ENCODE measurements at regions not wholly inside any gene's neighbourhood (a gene's known extent, or its start where the extent isn't known, plus 50 kb on each side); places are given as distances from the start of the nearest gene placed in this dataset.
A peak's percentile ranks its signal among the peaks of the same experiment; 100 is the strongest.

- TF ChIP-seq CTCF (IDR thresholded peaks at IDR 0.05) (no peak), EP300 (IDR thresholded peaks at IDR 0.05; ENCODE audit: borderline replicate concordance in 1 of 2, low read depth in 1 of 2, low read length in 1 of 2) (no peak), YY1 (IDR thresholded peaks at IDR 0.05; ENCODE audit: low read depth) (no peak)
These were observed 89.3 kb downstream of the NPY start (continued) for GRCh38 chr7:24372961-24373955.

GRCh38 chr7:24378871-24379616 lies 95.1 kb downstream of the NPY start:
- Histone ChIP-seq H2AFZ (ENCODE audit: low read depth) (no peak overlapping the region), H3K9me2 (no peaks in the 10 kb centered on the region), H3K4me3 (ENCODE audit: low read depth in 2 of 2, low read length in 1 of 2) (no peak overlapping the region), H3K36me3 (replicated peaks in 1 of 2; ENCODE audit: control insufficient read depth in 1 of 2, insufficient read depth in 2 of 2, low read length in 1 of 2) (no peaks in the 10 kb centered on the region), H3K9me3 (no peaks in the 10 kb centered on the region), H3K27me3 (ENCODE audit: insufficient read depth) (peaks cover 5% of the 10 kb centered on the region; the same call in 1 of the 2 replicates), H3K4me2 (no peak overlapping the region), H3K27ac (ENCODE audit: low read depth in 2 of 2, low read length in 1 of 2) (no peak overlapping the region), H4K20me1 (ENCODE audit: insufficient read depth) (no peaks in the 10 kb centered on the region), H3K9ac (no peak overlapping the region), H3F3A (replicated peaks; ENCODE audit: insufficient read depth) (no peaks in the 10 kb centered on the region), H3K4me1 (ENCODE audit: control insufficient read depth in 1 of 2, insufficient read depth in 2 of 2, low read depth in 1 of 2, low read length in 1 of 2) (peaks cover 0 to 3% of the 10 kb centered on the region in 2 experiments; a peak in 1 of 4 replicates), H3K79me2 (ENCODE audit: insufficient read depth) (no peaks in the 10 kb centered on the region)
- POLR2A ChIA-PET: no interaction called here
- TF ChIP-seq RFX5 (IDR thresholded peaks at IDR 0.05; ENCODE audit: low read length) (no peak), JUND (IDR thresholded peaks at IDR 0.05) (peak; percentile 70), FOSL2 (IDR thresholded peaks at IDR 0.05; ENCODE audit: borderline replicate concordance, low read depth) (peak; percentile 36; the same call in 1 of the 2 replicates), TCF12 (IDR thresholded peaks at IDR 0.05) (peak; percentile 84), PBX3 (IDR thresholded peaks at IDR 0.05) (peak; percentile 48), POLR2AphosphoS5 (IDR thresholded peaks at IDR 0.05; ENCODE audit: low read depth, low read length) (no peak), NFIC (IDR thresholded peaks at IDR 0.05; ENCODE audit: borderline replicate concordance) (peak; percentile 70; the same call in 1 of the 2 replicates), TEAD4 (IDR thresholded peaks at IDR 0.05; ENCODE audit: borderline replicate concordance, insufficient read depth) (peak; percentile 64; the same call in 1 of the 2 replicates), FOXM1 (IDR thresholded peaks at IDR 0.05; ENCODE audit: low read depth) (0 out of 2 replicates have a peak, but pooled peaks have one; percentile 14), EP300 (IDR thresholded peaks at IDR 0.05; ENCODE audit: borderline replicate concordance in 1 of 2, low read depth in 1 of 2, low read length in 1 of 2) (peak in 1 of 2 experiments; percentile 48; a peak in 1 of 4 replicates)
- CTCF ChIA-PET: interaction anchor here (0.7 to 1.0 kb wide), 2 partner anchors 9 to 238 kb away, joined by 3 to 4 read pairs; no protein-coding TSS in a partner anchor
- DNase-seq: no peak
- 51% methylated on average over 8 of the region's 8 CpGs for WGBS (ENCODE audit: low lambda C conversion rate)

Measured in SK-N-SH (cell line).